Heart left ventricle (tissue), 16 donors: ENCODE measurements at regions not wholly inside any gene's neighbourhood (a gene's known extent, or its start where the extent isn't known, plus 50 kb on each side); places are given as distances from the start of the nearest gene placed in this dataset.

Experiments
- ATAC-seq, 4 donors: fragments of 200-7000 bp; cut with Tn5 transposase; one replicate each; pipeline ENCODE4 v1.9.1; 2020 to 2022; ENCODE audit warnings: moderate library complexity in 4 of 4, mild to moderate bottlenecking in 3 of 4, moderate number of reproducible peaks in 1 of 4
- DNase-seq, 5 donors: peaks; one replicate each; pipeline ENCODE4 v3.0.0-alpha.2; 2020
- H3K27ac ChIP-seq, 12 donors: fragments of 200-600 bp; sonication (generic) in 4 of 12; one replicate each; pipeline versions ENCODE4 v1.5.0 to v1.8.0; 2016 to 2022; ENCODE audit warnings: mild to moderate bottlenecking in 2 of 12
- H3K27me3 ChIP-seq, 9 donors: fragments of 200-600 bp; sonication (generic) in 2 of 9; one replicate each; pipeline versions ENCODE4 v1.5.1 to v1.8.0; 2016 to 2022; ENCODE audit warnings: mild to moderate bottlenecking in 3 of 9
- H3K36me3 ChIP-seq, 9 donors: fragments of 200-600 bp; sonication (generic) in 2 of 9; one replicate each; pipeline versions ENCODE4 v1.5.0 to v1.8.0; 2018 to 2022; ENCODE audit warnings: mild to moderate bottlenecking in 2 of 9
- H3K4me1 ChIP-seq, 12 donors: fragments of 200-600 bp; sonication (generic) in 4 of 12; one replicate each; pipeline versions ENCODE4 v1.5.0 to v1.8.0; 2016 to 2022; ENCODE audit warnings: mild to moderate bottlenecking in 3 of 12
- H3K4me3 ChIP-seq, 12 donors: fragments of 200-600 bp; sonication (generic) in 4 of 12; one replicate each; pipeline versions ENCODE4 v1.5.0 to v1.8.0; 2017 to 2022; ENCODE audit warnings: mild to moderate bottlenecking in 9 of 12, moderate library complexity in 4 of 12
- H3K9me3 ChIP-seq, 12 donors: fragments of 200-600 bp; sonication (generic) in 4 of 12; one replicate each; pipeline versions ENCODE4 v1.5.0 to v1.8.0; 2016 to 2022; ENCODE audit warnings: mild to moderate bottlenecking in 1 of 12
- POLR2A ChIP-seq, 2 donors: fragments of 450-650 bp; IDR thresholded peaks; one replicate each; pipeline ENCODE4 v1.6.1; 2017; ENCODE audit warnings: antibody characterized with exemption in 2 of 2, mild to moderate bottlenecking in 2 of 2, moderate library complexity in 2 of 2
- WGBS, 4 donors: extraction: QIAGEN DNeasy Blood & Tissue Kit in 2 of 4; methylation state at CpG; one replicate each; pipeline versions ENCODE4 v1.1.5 to v1.1.7; 2013 to 2018; 5-methylcytosine and 5-hydroxymethylcytosine counted together
- intact Hi-C, 10 donors: fragments of 100-400 bp; cut with DNase I; formaldehyde crosslinking; loops; one replicate each; pipeline versions ENCODE4 v1.11.1 to v1.14.2; 2022
- TF ChIP-seq, protein P1 (sequence below), 12 donors: fragments of 200-600 bp; sonication (generic) in 4 of 12; IDR thresholded peaks; one replicate each; pipeline versions ENCODE4 v1.5.0 to v1.8.0; 2018 to 2022; ENCODE audit warnings: antibody characterized with exemption in 12 of 12, mild to moderate bottlenecking in 5 of 12
- donor health status: ischemic (EF 13 %, LVEDD 7.1; RV severe dilation, severe dysfunction).
- donor health status: healthy with polysubstance abuse.
- donor health status: DM: no; HTN: yes; CAD: no.
- donor health status: DM: no; HTN: no; CAD: no.
- donor health status: ischemic (EF 25% LVEDD 6.9; RV normal size, moderate dysfunction).
- donor health status: ischemic (EF 25% LVEDD 5.7; RV mildly dilated, moderate dysfunction).
- donor health status: healthy.
- donor health status: DM: yes; HTN: yes; CAD: no.
- donor health status: ischemic (EF 35%, LVEDD 5.7; RV mildly dilated, moderate dysfunction).
- donor health status: nonischemic (EF 11% LVEDD 7.7; RV severe dilation, severe dysfunction).
- donor health status: DM: yes; HTN: yes; CAD: no.
- donor health status: PGD.
- donor health status: ischemic (EF 29% LVEDD 5.4; RV normal size, mild dysfunction).
- donor health status: nonischemic (EF 23%, LVEDD 6.1; RV moderate dilation, normal function).

DNA sequence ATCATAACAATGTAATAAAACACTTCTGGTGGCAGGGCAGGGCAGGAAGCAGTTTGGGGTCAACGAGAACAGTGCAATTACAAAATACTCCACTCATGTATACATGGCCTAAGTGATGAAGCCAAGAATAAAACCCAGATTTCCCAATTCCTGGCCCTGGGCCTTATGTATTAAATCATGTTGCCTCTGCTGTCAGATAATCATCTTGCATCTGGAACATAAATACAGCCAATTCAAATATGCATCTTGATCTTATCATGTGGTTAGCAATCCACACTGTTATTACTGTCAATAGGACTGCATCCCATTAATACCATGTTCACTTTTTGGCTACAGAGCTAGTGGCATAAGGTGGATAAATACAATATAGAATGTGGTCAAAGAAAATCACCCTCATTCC, 186.5 kb upstream of the SLC25A13 start:
- H3K4me3 ChIP-seq, result no peak overlapping the region
- intact Hi-C loops, result no loop called here
- no peaks in the 10 kb centered on the region for H3K27me3 ChIP-seq
- TF ChIP-seq POLR2A (IDR thresholded peaks at IDR 0.05), result no peak
- TF ChIP-seq, protein P1, sequence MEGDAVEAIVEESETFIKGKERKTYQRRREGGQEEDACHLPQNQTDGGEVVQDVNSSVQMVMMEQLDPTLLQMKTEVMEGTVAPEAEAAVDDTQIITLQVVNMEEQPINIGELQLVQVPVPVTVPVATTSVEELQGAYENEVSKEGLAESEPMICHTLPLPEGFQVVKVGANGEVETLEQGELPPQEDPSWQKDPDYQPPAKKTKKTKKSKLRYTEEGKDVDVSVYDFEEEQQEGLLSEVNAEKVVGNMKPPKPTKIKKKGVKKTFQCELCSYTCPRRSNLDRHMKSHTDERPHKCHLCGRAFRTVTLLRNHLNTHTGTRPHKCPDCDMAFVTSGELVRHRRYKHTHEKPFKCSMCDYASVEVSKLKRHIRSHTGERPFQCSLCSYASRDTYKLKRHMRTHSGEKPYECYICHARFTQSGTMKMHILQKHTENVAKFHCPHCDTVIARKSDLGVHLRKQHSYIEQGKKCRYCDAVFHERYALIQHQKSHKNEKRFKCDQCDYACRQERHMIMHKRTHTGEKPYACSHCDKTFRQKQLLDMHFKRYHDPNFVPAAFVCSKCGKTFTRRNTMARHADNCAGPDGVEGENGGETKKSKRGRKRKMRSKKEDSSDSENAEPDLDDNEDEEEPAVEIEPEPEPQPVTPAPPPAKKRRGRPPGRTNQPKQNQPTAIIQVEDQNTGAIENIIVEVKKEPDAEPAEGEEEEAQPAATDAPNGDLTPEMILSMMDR (IDR thresholded peaks at IDR 0.05), result no peak
- no peak overlapping the region for H3K27ac ChIP-seq
- H3K9me3 ChIP-seq, result no peaks in the 10 kb centered on the region
- no peak for DNase-seq
- peak in 1 of 4 donors; percentile 47 for ATAC-seq
- H3K36me3 ChIP-seq, result no peaks in the 10 kb centered on the region
- WGBS, 4 donors, result 44 to 67% (median 55%) methylated on average over 1 of the region's 1 CpG
- no peaks in the 10 kb centered on the region for H3K4me1 ChIP-seq

DNA sequence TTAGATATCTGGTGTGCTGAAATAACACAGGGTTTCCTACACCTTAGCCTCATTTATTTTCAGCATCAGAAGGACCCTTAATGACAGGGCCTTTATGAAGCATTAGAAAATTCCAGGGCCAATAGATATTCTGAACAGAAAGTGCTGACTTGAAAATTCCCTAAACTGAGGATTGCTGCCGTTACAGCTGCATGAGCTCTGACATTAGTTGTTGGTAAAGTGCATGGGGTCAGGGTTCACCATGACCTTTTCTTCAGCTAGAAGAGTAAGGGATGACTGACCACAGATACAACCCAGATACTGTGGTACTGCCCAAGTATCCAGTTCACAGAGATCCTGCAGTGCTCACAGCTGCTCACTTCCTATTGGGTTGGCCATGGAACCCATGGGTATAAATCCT, 181.7 kb upstream of the SLC25A13 start:
- intact Hi-C loops, result no loop called here
- no peak for TF ChIP-seq POLR2A (IDR thresholded peaks at IDR 0.05)
- no peaks in the 10 kb centered on the region for H3K27me3 ChIP-seq
- 33 to 64% (median 59%) methylated on average over 1 of the region's 1 CpG for WGBS, 4 donors
- no peak overlapping the region for H3K27ac ChIP-seq
- ATAC-seq, result no peak
- H3K4me3 ChIP-seq, result no peak overlapping the region
- no peak for DNase-seq
- no peaks in the 10 kb centered on the region for H3K9me3 ChIP-seq
- no peaks in the 10 kb centered on the region for H3K36me3 ChIP-seq
- no peaks in the 10 kb centered on the region for H3K4me1 ChIP-seq

DNA sequence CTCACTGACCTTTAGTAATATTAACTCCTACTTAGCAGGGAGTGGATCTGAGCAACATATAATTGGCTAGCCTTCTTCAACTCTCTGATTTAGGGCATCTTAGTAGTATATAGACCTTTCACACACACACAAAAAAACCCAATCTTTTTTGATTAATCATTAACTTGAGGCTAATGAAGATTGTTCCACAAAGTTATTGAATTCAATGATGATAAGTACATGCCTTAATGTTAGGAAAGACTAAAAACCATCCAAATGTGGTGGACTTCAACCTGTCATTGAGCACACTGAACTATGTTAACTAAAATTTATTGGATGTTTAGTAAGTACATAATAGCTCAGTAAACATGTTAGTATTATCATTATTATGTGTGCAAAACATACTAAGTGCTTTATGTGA, 179.4 kb upstream of the SLC25A13 start:
- TF ChIP-seq, protein P1 (IDR thresholded peaks at IDR 0.05), result no peak
- no peak for TF ChIP-seq POLR2A (IDR thresholded peaks at IDR 0.05)
- Histone ChIP-seq H3K27me3 (no peaks in the 10 kb centered on the region), H3K27ac (no peak overlapping the region), H3K4me1 (no peaks in the 10 kb centered on the region), H3K36me3 (no peaks in the 10 kb centered on the region), H3K9me3 (no peaks in the 10 kb centered on the region), H3K4me3 (no peak overlapping the region)
- no peak for ATAC-seq
- intact Hi-C loops, result no loop called here
- no peak for DNase-seq

DNA sequence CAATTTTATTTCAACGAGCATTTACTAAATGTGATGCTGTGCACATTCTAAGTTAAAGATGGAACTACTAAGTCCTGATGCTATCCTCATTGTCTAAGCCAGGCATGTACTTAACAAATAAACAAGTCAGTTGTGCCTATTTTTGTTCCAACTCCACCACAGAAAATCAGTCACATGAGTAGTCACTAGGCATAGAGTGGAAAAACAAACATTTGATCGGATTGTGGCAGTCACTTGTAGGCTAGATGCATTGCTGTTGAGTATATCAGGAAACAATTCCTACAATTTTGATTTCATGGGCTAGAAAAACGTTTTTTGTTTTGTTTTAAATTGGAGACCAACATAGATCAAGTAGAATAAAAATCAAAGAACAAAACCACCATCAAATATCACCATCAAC, 177.6 kb upstream of the SLC25A13 start:
- Histone ChIP-seq H3K9me3 (no peaks in the 10 kb centered on the region), H3K27ac (no peak overlapping the region), H3K4me3 (no peak overlapping the region), H3K27me3 (no peaks in the 10 kb centered on the region), H3K4me1 (no peaks in the 10 kb centered on the region), H3K36me3 (no peaks in the 10 kb centered on the region)
- DNase-seq, result no peak
- intact Hi-C loops, result loop anchor here in 1 of 10 donors (1.0 kb wide), 1 partner anchor 11 kb away; no protein-coding TSS in a partner anchor
- WGBS, 4 donors, result 41 to 55% (median 49%) methylated on average over 3 of the region's 3 CpGs
- TF ChIP-seq, protein P1 (IDR thresholded peaks at IDR 0.05), result no peak
- TF ChIP-seq POLR2A (IDR thresholded peaks at IDR 0.05), result no peak
- no peak for ATAC-seq

DNA sequence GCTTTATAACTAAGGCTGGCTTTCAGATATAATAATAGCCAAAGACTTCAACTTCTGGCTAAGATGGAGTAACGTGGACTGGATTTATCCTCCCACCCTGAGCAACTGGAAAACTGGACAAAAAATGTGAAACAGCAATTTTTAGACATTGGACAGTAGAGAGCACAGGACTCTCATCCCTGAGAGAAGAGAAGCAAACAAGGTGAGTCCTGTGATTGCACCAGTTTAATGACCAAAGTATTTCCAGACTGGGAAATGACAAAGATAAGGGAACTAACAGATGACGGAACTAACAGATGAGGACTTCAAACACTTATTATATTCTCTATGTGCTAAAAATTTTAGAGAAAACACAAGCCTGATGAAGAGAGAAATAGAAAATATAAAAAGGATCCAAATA, 175.7 kb upstream of the SLC25A13 start:
- ATAC-seq, result no peak
- intact Hi-C loops, result no loop called here
- Histone ChIP-seq H3K4me3 (no peak overlapping the region), H3K9me3 (no peaks in the 10 kb centered on the region), H3K27me3 (no peaks in the 10 kb centered on the region), H3K27ac (no peak overlapping the region), H3K36me3 (no peaks in the 10 kb centered on the region), H3K4me1 (no peaks in the 10 kb centered on the region)
- no peak for DNase-seq
- no peak for TF ChIP-seq POLR2A (IDR thresholded peaks at IDR 0.05)
- TF ChIP-seq, protein P1 (IDR thresholded peaks at IDR 0.05), result no peak
- WGBS, 4 donors, result 69 to 73% (median 71%) methylated on average over 2 of the region's 2 CpGs
